Medulla oblongata (tissue), 1 donor: ENCODE measurements at regions not wholly inside any gene's neighbourhood (a gene's known extent, or its start where the extent isn't known, plus 50 kb on each side); places are given as distances from the start of the nearest gene placed in this dataset.
"Not testable (repeated sequence)": the region's sequence is repeated elsewhere in the genome, so short reads cannot be mapped to it uniquely, and the experiment has no call there.

ENCODE experiments used
- DNase-seq: peaks from one replicate; pipeline ENCODE4 v3.0.0-alpha.2; 2015; ENCODE audit errors: extremely low spot score

DNA sequence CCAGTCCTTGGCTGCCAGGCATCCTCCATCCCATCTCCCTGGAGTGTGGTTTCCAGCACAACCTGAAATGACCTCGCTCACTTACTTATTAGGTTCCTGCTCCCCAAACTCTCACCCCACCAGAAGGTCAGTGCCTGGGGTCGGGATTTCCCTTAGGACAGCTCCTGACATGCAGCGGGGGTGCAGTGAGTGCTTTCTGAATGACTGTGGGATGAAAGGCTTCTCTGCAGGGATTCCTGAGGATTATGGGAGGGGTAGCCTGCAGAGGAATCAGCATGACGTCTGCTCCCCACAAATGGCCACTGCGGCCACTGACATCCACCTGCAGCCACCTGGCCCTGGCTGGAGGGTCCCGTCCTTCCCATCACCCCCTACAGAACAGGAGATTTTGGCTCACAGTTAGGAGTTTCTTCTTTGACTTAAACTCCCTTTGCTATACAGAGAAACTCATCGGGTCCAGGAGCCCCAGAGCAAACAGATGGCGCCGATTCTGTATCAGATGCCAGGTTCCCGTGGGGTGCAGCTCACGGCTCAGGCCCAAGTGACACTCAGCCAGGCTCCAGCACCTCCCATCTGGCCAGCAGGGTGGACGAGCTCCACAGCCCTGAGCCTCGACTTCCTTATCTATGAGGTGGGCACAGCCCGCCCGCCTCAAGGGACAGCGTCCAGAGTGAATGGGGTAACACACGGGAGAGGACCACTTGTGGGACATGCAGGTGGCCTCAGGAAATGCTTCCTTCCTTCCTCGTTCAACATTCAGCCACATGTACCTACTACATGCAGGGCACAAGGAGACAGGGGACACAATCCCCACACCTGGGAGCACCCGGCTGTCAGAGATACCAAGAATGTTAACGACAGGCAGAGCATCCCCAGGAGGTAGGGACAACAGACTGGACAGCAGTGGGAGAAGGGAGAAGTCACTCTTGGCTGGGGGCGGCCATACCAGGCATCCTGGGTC is 69.8 kb downstream of the RMI2 start:
- no peak for DNase-seq

DNA sequence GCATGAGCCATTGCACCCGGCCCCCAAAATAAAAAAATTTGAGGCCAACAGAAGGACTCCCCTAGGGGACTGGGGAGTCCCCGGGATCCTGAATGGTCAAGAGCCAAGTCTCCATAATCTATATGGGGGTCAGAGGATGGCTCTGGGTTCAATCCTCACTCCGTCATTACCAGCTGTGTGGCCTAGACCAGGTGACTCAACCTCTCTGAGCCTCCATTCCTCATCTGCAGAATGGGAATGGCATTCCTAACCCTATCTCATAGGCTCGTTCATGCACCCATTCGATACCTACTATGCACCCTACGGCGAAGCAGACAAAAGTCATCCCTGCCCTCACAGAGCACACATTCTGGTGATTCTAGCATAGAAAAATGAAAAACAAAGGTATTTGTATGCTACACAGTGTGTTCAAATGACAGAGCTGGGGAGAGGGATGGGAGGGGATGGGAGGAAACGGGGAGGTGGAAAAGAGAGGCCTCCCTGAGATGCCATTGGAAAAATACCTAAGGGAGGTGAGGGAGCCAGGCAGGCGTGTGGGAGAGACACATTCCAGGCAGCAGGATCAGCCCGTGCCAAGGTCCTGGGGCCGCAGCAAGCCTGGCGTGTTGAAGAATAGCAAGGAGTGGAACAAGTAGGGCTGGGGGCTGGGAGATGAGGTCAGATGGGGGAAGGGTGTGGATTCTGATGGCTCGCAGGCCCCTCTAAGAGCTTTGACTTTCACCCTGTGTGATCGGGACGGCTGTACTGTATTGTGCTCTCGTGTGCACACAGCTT is 71.2 kb downstream of the RMI2 start:
- DNase-seq, result no peak

DNA sequence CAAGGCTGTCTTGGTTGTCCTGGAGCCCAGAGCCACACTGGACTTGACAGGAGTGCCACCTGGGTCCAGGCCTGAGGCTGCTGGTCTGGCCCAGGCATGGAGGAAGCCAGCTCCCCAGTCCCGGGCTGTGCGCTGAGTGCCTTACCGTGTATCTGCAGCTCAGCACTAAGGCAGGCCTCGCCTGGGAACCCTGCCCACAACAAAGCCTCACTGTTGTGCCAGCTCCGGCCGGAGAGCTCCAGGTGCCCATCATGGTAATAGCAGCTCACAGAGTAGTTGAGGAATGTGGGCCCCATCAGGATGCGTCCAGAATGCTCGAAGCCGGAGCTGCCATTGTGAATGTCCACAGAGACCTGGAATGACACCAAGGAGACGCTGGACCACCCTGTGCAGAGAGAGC is 72.2 kb downstream of the RMI2 start:
- DNase-seq, result no peak

DNA sequence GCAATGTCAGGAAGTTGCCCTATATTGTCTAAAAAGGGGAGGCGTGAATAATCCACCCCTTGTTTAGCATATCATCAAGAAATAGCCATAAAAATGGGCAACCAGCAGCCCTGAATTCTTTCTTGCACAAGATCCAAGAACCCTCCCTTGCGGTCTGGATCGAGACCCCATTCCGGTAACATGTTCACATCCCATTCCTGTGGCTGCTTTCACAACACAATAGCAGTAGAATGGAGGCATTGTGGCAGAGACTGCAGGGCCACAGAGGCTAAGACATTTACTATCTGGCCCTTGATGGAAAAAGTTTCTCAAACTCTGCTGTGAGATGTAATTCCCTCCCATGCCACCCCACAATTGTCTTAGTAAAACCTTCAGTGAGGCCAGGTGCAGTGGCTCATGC is 73.2 kb downstream of the RMI2 start:
- DNase-seq, result no peak

DNA sequence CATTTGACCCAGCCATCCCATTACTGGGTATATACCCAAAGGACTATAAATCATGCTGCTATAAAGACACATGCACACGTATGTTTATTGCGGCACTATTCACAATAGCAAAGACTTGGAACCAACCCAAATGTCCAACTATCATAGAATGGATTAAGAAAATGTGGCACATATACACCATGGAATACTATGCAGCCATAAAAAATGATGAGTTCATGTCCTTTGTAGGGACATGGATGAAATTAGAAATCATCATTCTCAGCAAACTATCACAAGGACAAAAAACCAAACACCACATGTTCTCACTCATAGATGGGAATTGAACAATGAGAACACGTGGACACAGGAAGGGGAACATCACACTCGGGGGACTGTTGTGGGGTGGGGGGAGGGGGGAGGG is 74.8 kb downstream of the RMI2 start:
- not testable (repeated sequence) for DNase-seq

GRCh38 chr16:11420895-11421294 is 75.6 kb downstream of the RMI2 start:
- DNase-seq, result no peak

- no peak for DNase-seq
Observed at GRCh38 chr16:11422381-11423314, 77.4 kb downstream of the RMI2 start.

DNA sequence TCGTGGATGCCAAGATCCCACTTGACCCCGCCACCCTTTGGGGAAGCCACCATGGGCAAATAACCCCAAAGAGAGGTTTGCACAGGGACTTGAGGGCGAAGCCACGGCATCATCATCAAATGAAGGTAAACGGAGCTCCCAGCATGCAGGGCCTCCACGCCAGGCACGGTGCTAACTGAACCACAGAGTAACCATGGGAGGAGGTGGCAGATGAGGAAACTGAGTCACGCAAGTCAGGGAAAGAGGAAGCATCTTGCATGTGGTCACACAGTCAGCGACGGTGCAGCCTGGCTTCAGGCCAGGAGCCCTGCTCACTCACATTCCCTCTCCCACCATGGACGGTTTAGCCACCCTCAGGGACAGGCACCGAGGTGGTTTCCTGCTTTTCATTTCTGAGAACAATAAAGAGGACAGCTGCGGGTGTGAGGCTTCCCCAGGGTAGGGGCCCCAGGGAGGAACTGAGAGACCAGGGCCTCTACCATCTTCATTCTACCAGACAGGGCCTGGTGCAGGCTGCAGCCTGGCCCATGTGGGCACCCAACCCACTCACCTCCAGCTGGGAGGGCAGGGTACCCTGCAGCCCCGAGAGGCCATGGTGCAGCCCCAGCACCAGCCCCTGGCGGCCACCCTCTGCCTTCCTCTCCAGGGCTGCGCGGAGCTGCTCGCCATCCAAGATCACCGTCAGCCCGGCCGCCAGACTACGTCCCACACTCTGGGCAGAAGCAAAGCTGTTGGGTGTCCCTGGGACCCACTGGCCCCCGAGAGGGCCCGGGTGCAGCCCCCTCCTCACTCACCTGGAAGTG is 78.3 kb downstream of the RMI2 start:
- no peak for DNase-seq

DNA sequence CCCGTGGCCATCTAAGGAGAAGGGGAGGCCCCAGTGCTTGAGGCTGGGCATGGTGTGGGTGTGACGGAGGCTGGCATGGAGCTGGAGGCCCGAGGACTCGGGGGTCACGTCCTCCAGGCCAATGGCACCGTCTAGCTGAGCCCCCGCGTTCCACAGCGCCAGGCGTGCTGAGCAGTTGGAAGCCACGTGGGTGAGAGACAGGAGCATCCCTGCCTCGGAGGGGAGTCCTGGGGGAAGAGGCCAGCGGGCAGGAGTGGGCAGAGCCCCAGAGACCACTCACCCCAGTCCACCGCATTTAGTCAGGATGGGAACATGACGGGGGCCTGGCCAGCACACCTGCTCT is 78.8 kb downstream of the RMI2 start:
- no peak for DNase-seq

DNA sequence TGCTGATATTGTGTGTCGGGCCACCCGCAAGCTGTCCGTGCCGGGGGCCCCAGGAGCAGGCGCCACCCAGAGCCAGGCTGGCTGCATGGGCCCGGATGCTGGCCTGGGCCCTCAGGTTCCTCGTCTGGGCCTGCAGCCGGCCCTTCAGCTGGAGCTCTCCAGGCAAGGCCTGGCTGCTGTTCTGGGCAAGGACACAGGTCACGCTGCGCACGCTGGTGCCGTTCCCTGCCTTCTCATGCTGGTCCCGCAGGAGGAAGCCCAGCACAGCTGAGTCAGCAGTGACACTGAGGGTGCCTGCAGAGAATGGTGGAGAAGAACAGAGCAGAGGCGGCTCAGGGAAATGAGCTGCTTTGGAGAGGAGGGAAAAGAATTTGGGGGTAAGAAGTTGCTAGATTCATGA is 79.9 kb downstream of the RMI2 start:
- DNase-seq, result no peak

DNA sequence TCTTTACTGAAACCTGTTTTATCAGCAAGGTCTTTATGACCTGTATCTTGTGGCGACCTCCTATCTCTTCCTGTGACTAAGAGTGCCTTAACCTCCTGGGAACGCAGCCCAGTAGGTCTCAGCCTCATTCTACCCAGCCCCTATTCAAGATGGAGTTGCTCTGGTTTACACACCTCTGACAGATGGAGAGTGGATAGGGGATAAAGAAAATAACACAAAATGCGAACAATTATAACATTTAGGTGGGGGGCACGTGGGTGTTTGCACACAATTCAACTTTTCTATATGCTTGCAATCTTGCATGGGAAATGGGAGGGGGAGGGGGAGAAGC is 83.3 kb downstream of the RMI2 start:
- no peak for DNase-seq

GRCh38 chr16:11429123-11429522 is 83.9 kb downstream of the RMI2 start:
- no peak for DNase-seq

DNA sequence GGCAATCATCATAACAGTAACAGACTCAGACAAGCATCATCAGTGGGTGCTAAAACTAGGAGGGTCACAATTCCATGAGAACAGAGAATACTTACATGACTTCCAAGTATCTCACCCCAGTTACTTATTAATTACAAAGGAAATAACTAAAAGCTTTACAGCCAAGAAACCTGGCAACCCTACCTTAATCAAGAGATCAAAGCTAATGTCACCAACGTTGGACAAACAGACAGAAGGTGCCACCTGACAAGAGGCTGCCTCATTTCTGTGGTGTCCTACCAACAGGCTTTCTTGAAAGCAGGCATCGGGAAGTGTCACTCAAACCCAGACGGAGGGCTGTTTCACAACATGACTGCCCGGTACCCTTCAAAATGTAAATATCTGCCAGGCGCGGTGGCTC is 84.6 kb downstream of the RMI2 start:
- DNase-seq, result no peak

DNA sequence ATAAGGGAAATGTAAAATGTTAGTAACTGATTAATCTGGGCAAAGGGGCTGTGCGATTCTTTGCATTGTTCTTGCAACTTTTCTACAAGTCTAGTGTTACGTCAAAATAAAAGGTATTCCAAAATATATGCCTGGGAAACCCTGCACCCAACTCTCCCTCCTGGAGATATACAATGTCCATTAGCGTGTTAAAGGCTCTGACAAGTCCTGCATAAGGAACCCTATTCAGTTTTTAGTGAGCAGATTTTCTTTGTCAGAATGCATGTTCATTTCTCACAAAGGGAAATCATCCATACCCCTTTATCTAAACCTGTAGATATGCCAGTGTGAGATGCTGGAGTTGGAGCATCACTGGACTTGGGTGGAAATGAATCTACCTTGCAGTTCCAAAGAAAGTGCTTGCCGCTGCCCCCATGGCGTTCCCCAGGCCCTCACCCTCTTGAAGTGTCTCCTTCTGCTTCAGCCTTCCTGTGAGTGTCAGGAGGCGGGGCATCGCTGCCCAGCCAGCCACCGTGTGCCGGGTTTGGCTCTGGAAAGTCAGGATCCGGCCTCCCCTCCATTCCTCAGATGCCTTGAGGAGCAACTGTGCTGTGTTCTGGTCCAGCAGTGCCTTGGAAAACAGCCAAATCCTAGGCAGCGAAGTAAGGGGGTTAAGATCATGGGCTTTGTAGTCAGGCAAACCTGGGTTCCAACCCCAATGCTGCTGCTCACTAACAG is 85.5 kb downstream of the RMI2 start:
- no peak for DNase-seq

DNA sequence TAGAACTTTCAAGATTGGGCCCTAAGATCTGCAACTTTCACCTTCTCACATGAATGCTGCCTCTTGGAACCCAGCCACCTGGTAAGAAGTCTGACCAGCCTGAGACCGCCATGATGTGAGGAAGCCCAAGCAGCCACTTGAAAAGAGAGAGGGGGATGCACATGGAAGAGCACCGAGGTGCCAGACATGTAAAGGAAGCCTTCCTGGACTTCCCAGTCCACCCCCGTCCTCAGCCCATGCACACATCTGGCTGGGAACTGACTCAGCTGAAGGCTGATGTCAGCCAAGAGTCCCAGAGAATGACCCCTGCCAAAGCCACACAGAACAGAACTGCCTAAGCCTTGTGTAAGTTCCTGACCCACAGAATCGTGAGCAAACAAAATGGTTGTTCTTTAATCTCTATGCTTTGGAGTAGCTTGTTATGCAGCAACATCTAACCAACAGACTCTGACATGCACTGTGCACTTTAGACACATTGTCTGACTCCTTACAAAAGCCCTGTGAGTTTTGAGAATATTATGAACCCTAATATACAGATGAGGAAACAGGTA is 86.7 kb downstream of the RMI2 start:
- no peak for DNase-seq

GRCh38 chr16:11432856-11433395 is 87.7 kb downstream of the RMI2 start:
- no peak for DNase-seq

DNA sequence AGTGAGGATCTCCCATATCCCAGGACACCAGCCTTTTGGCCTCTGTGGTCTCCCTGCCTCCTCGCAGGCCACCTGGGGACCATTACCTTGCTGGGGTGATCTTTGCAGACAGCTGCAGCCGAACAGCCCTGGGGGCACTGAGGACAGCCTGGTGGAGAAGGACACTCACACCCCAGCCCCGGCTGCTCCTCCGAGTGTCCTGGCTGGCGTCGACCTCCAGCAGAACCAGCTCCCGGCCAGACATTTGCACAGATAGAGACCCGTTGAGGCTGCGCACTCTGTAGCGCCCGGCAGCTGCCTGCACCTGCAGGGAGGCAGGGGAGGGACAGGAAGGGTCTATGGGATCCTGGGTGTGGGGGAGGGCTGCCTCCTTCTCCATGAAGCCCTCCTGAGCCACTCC is 90.3 kb downstream of the RMI2 start:
- DNase-seq, result no peak

DNA sequence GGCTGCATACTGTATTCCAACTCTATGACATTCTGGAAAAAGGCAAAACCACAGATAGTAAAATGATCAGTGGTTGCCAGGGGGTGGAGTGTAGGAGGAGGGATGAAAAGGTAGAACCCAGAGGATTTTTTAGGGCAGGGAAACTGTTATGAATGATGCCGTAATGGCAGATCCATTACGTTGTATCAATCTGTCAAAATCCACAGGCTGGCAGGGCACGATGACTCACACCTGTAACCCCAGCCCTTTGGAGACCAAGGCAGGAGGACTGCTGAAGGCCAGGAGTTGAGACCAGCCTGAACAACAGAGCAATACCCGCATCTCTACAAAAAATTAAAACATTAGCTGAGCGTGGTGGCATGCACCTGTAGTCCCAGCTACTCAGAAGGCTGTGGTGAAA is 91.8 kb downstream of the RMI2 start:
- no peak for DNase-seq

DNA sequence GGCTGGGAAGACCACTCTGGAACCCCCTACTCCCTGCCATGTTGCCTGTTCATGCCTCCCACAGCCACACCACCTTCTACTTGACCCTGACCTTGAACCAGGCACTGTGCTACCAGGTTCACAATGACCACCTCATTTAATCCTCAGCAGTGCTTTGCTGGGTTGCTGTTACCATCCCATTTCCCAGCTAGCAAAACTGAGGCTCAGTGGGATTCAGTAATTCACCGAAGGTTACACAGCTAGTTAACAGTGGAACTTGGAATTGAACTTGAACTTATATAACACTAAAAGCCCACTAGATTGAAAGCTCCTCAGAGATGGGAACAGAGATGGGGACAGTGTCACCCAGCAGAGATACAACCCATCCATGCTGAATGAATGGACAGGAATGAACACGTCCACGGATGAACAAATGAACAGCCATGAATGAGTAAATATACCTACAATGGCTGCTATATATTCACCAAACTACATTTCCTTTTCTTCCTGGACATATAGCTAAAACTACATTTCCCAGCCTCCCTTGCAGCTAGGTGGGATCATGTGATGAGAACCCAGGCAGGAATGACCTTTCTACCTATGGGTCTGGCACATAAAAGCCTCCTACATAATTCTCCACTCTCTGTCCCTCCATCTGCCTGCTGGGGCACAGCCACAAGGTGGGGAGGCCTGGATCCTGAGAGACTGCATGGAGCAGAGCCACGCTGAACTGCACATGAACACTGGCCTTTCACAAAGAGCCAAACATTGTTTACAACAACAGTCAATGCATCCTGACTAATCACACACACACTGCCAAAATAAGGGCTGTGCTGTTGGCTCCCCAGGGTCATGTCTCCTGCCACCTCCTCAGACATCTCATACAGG is 94.8 kb downstream of the RMI2 start:
- DNase-seq, result no peak
